OCI-LY3 (cell line): ENCODE measurements at regions not wholly inside any gene's neighbourhood (a gene's known extent, or its start where the extent isn't known, plus 50 kb on each side); places are given as distances from the start of the nearest gene placed in this dataset.

ENCODE experiments used
- H2AFZ ChIP-seq: fragments of 200-600, 300-600 bp; shearing (Covaris generic); 2 replicates; pipeline ENCODE4 v1.6.0; 2014; ENCODE audit warnings: antibody characterized with exemption, low read depth, low read length
- H3K27ac ChIP-seq: fragments of 200-600, 300-600 bp; sonication (generic); 2 replicates; pipeline ENCODE4 v1.5.1; 2014; ENCODE audit warnings: mild to moderate bottlenecking, low read length, moderate library complexity, mixed read lengths
- H3K27me3 ChIP-seq: fragments of 200-600, 300-600 bp; sonication (generic); 2 replicates; pipeline ENCODE4 v1.6.1; 2014; ENCODE audit warnings: low read depth, low read length, mixed read lengths
- H3K36me3 ChIP-seq: fragments of 200-600, 300-600 bp; sonication (generic); replicated peaks from 2 replicates; pipeline ENCODE3; 2014; ENCODE audit warnings: low read depth, low read length, mixed read lengths
- H3K4me1 ChIP-seq: fragments of 300-600, 200-600 bp; sonication (generic); 2 replicates; pipeline ENCODE4 v1.6.1; 2014; ENCODE audit warnings: low read length, mixed read lengths
- H3K4me2 ChIP-seq: fragments of 200-600, 300-600 bp; sonication (generic); 2 replicates; pipeline ENCODE4 v1.6.1; 2014; ENCODE audit warnings: low read length, mixed read lengths
- H3K4me3 ChIP-seq: fragments of 300-600, 200-600 bp; sonication (generic); 2 replicates; pipeline ENCODE4 v1.5.1; 2014; ENCODE audit warnings: antibody characterized with exemption, mild to moderate bottlenecking, low read length, moderate library complexity
- H3K79me2 ChIP-seq: fragments of 300-600, 200-600 bp; shearing (Covaris generic); 2 replicates; pipeline ENCODE4 v1.6.1; 2014; ENCODE audit warnings: mild to moderate bottlenecking, low read length, mixed read lengths
- H3K9ac ChIP-seq: fragments of 300-600, 200-600 bp; shearing (Covaris generic); 2 replicates; pipeline ENCODE4 v1.6.0; 2014; ENCODE audit warnings: mild to moderate bottlenecking, low read length, moderate library complexity
- H3K9me3 ChIP-seq: fragments of 200-600, 300-600 bp; shearing (Covaris generic); 2 replicates; pipeline ENCODE4 v1.6.1; 2014; ENCODE audit warnings: low read length, mixed read lengths; ENCODE audit not compliant: insufficient read depth
- H4K20me1 ChIP-seq: fragments of 200-600, 300-600 bp; sonication (generic); 2 replicates; pipeline ENCODE4 v1.6.1; 2016; ENCODE audit warnings: low read length, mixed read lengths; ENCODE audit not compliant: insufficient read depth
- EZH2phosphoT487 ChIP-seq: fragments of 200-600 bp; shearing (Covaris generic); IDR thresholded peaks from 2 replicates; pipeline ENCODE4 v1.6.1; 2018; ENCODE audit warnings: antibody characterized with exemption, mixed run types, low read depth
- TF ChIP-seq, protein P1 (sequence below): fragments of 200-600, 300-600 bp; sonication (generic); IDR thresholded peaks from 2 replicates; pipeline ENCODE4 v1.5.1; 2014; ENCODE audit warnings: antibody characterized with exemption, low read length, low read depth

DNA sequence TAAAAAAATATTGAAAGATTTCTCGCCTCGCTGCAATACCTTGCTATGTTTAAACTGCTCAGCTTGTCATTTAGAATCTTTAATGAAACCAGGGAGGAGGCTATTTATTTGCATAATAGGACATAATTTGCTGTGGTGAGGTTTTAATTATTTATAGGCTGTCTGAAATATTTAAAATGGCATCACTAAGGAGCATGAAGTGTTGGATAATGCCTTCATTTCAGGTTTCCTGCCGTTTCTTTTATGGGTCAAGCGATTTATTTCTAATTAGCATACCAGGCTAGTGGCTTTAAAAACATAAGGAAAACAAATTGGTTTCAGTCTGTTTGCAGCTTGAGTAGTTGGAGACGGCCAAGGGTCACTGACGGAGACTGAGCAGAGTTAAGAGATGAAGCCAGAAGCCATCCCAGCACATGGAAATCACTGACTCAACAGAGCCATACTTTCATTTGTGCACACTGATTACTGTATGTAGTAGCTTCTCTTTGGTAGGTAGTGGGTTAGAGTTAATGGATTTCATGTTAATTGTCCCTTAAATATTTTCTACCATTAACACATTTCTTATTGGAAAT is 1962.4 kb upstream of the TENM3 start:
- H3K27ac ChIP-seq, result no peak overlapping the region

DNA sequence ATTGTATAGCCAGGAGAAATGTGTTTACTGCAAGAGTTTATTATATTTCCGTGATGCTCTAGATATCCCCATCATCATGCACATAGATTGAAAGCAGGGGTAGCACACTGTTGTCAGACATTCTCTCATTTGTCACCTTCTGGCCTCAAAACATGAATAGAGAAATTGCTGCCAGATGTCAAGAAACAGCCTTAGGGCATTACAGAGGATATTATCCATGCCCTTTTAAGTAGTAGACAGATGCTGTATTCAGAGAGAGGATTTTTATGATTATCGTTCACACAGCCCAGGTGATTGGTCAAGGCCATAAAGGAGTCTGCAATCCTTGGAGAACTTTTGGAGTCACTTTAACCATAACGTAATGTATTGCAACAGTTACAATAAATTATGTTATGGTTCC is 1961.5 kb upstream of the TENM3 start:
- no peak overlapping the region for H3K27ac ChIP-seq
- peaks cover 10% of the 10 kb centered on the region for H3K4me1 ChIP-seq
- H3K79me2 ChIP-seq, result no peaks in the 10 kb centered on the region
- H3K9ac ChIP-seq, result no peak overlapping the region
- TF ChIP-seq EZH2phosphoT487, result no peak
- TF ChIP-seq, protein P1, sequence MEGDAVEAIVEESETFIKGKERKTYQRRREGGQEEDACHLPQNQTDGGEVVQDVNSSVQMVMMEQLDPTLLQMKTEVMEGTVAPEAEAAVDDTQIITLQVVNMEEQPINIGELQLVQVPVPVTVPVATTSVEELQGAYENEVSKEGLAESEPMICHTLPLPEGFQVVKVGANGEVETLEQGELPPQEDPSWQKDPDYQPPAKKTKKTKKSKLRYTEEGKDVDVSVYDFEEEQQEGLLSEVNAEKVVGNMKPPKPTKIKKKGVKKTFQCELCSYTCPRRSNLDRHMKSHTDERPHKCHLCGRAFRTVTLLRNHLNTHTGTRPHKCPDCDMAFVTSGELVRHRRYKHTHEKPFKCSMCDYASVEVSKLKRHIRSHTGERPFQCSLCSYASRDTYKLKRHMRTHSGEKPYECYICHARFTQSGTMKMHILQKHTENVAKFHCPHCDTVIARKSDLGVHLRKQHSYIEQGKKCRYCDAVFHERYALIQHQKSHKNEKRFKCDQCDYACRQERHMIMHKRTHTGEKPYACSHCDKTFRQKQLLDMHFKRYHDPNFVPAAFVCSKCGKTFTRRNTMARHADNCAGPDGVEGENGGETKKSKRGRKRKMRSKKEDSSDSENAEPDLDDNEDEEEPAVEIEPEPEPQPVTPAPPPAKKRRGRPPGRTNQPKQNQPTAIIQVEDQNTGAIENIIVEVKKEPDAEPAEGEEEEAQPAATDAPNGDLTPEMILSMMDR, result no peak
- H3K36me3 ChIP-seq, result no peaks in the 10 kb centered on the region
- H2AFZ ChIP-seq, result no peak overlapping the region
- no peaks in the 10 kb centered on the region for H3K27me3 ChIP-seq
- no peak overlapping the region for H3K4me3 ChIP-seq
- no peak overlapping the region for H3K4me2 ChIP-seq
- H4K20me1 ChIP-seq, result no peaks in the 10 kb centered on the region
- no peaks in the 10 kb centered on the region for H3K9me3 ChIP-seq

More for the DNA sequence above, 1962.4 kb upstream of the TENM3 start:
- Histone ChIP-seq H3K4me1 (peaks cover 5% of the 10 kb centered on the region), H2AFZ (0 out of 2 replicates have a peak overlapping the region, but pooled peaks have one; percentile 36), H3K9me3 (no peaks in the 10 kb centered on the region), H3K4me3 (no peak overlapping the region), H3K79me2 (no peaks in the 10 kb centered on the region), H4K20me1 (no peaks in the 10 kb centered on the region), H3K36me3 (no peaks in the 10 kb centered on the region), H3K27me3 (no peaks in the 10 kb centered on the region), H3K4me2 (peak overlapping the region; percentile 5; the same call in 1 of the 2 replicates), H3K9ac (no peak overlapping the region)
- TF ChIP-seq, protein P1, result no peak
- TF ChIP-seq EZH2phosphoT487, result no peak

DNA sequence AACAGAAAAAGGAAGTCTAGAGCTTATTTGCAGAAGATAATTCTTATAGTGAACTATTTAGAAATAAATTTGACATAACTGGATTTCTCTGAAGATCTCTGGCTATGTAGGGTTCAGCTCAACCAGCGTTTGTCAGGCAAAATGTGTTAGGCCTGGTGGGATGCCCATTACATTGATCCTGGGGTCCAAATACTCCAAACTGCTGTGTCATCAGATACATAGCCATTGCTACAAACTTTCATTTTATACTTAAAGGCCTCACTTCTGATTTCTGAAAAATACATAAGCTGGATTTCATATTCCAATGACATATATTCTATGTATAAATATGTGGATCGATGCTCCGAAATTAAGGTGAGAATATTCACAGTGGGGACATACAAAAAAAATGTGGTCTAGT is 1958.9 kb upstream of the TENM3 start:
- no peak overlapping the region for H3K27ac ChIP-seq
- no peaks in the 10 kb centered on the region; the same call in 1 of the 2 replicates for H3K9me3 ChIP-seq
- H3K36me3 ChIP-seq, result no peaks in the 10 kb centered on the region
- no peaks in the 10 kb centered on the region for H3K79me2 ChIP-seq
- no peak overlapping the region for H3K4me3 ChIP-seq
- H3K4me1 ChIP-seq, result peaks cover 10% of the 10 kb centered on the region
- no peak overlapping the region for H2AFZ ChIP-seq
- H3K9ac ChIP-seq, result no peak overlapping the region
- H3K27me3 ChIP-seq, result no peaks in the 10 kb centered on the region
- no peaks in the 10 kb centered on the region for H4K20me1 ChIP-seq
- no peak for TF ChIP-seq EZH2phosphoT487
- TF ChIP-seq, protein P1, result no peak
- H3K4me2 ChIP-seq, result no peak overlapping the region

DNA sequence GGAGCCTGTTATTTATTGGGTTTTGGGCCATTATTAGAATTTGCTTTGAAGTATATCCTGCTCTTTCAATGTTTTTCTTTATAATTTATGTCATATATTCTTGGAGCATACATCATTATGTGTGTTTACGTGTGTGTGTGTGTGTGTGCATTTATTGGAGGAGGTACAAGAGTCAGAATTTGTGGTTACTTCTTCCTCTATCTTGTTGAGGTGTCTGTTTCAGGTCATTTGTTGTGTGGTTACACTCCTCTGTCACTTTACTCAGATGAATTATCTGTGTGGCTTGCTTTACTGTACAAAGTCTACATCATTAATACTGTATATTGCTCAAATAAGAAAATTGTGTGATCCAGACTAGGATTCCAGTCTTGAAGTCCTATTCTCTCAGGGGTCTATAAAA is 1957.4 kb upstream of the TENM3 start:
- no peak overlapping the region for H3K4me2 ChIP-seq
- H3K4me3 ChIP-seq, result no peak overlapping the region
- H3K9ac ChIP-seq, result no peak overlapping the region
- no peaks in the 10 kb centered on the region; the same call in 1 of the 2 replicates for H3K9me3 ChIP-seq
- no peaks in the 10 kb centered on the region for H3K79me2 ChIP-seq
- no peaks in the 10 kb centered on the region for H3K36me3 ChIP-seq
- H3K27ac ChIP-seq, result no peak overlapping the region
- TF ChIP-seq, protein P1, result no peak
- peaks cover 5% of the 10 kb centered on the region for H3K4me1 ChIP-seq
- no peaks in the 10 kb centered on the region for H4K20me1 ChIP-seq
- no peak overlapping the region for H2AFZ ChIP-seq
- H3K27me3 ChIP-seq, result no peaks in the 10 kb centered on the region
